ENCODE measurements at regions not wholly inside any gene's neighbourhood (a gene's known extent, or its start where the extent isn't known, plus 50 kb on each side); places are given as distances from the start of the nearest gene placed in this dataset.

GRCh38 chr4:154984616-154985015, 203.5 kb downstream of the RBM46 start:
- Histone ChIP-seq H3K27ac (ENCODE audit: low read depth, low read length, poor library complexity, severe bottlenecking) (no peak overlapping the region), H3K9me2 (ENCODE audit: low read depth, low read length) (no peaks in the 10 kb centered on the region), H3K4me1 (ENCODE audit: insufficient read depth, low read length, severe bottlenecking) (no peaks in the 10 kb centered on the region), H3K36me3 (ENCODE audit: insufficient read depth, low read length) (no peaks in the 10 kb centered on the region), H3K9ac (ENCODE audit: low read length) (no peak overlapping the region), H3F3A (ENCODE audit: insufficient read depth, low read length) (no peaks in the 10 kb centered on the region), H3K9me3 (ENCODE audit: low read length) (no peaks in the 10 kb centered on the region), H3K4me3 (ENCODE audit: low read depth, low read length, poor library complexity, severe bottlenecking) (no peak overlapping the region), H3K4me2 (ENCODE audit: low read length) (no peak overlapping the region), H2AFZ (ENCODE audit: low read length) (no peak overlapping the region), H3K79me2 (ENCODE audit: insufficient read depth, low read length) (no peaks in the 10 kb centered on the region), H3K27me3 (ENCODE audit: insufficient read depth, low read length) (no peaks in the 10 kb centered on the region), H4K20me1 (ENCODE audit: insufficient read depth, low read length) (no peaks in the 10 kb centered on the region)
- no peak for TF ChIP-seq EZH2 (IDR thresholded peaks at IDR 0.05; ENCODE audit: borderline replicate concordance, low read length)
- TF ChIP-seq CTCF (IDR thresholded peaks at IDR 0.05; ENCODE audit: low read length): no peak

GRCh38 chr4:154985673-154986072, 204.6 kb downstream of the RBM46 start:
- Histone ChIP-seq H2AFZ (ENCODE audit: low read length) (no peak overlapping the region), H3K27ac (ENCODE audit: low read depth, low read length, poor library complexity, severe bottlenecking) (no peak overlapping the region), H3K9me2 (ENCODE audit: low read depth, low read length) (no peaks in the 10 kb centered on the region), H4K20me1 (ENCODE audit: insufficient read depth, low read length) (no peaks in the 10 kb centered on the region), H3K9me3 (ENCODE audit: low read length) (no peaks in the 10 kb centered on the region), H3K9ac (ENCODE audit: low read length) (no peak overlapping the region), H3K36me3 (ENCODE audit: insufficient read depth, low read length) (no peaks in the 10 kb centered on the region), H3K4me2 (ENCODE audit: low read length) (no peak overlapping the region), H3K4me3 (ENCODE audit: low read depth, low read length, poor library complexity, severe bottlenecking) (no peak overlapping the region), H3K4me1 (ENCODE audit: insufficient read depth, low read length, severe bottlenecking) (no peaks in the 10 kb centered on the region), H3K27me3 (ENCODE audit: insufficient read depth, low read length) (no peaks in the 10 kb centered on the region), H3F3A (ENCODE audit: insufficient read depth, low read length) (no peaks in the 10 kb centered on the region), H3K79me2 (ENCODE audit: insufficient read depth, low read length) (no peaks in the 10 kb centered on the region)
- TF ChIP-seq CTCF (IDR thresholded peaks at IDR 0.05; ENCODE audit: low read length): no peak
- no peak for TF ChIP-seq EZH2 (IDR thresholded peaks at IDR 0.05; ENCODE audit: borderline replicate concordance, low read length)

GRCh38 chr4:154988511-154988910, 207.4 kb downstream of the RBM46 start:
- H3K27ac ChIP-seq (ENCODE audit: low read depth, low read length, poor library complexity, severe bottlenecking): no peak overlapping the region
- H3K9ac ChIP-seq (ENCODE audit: low read length): no peak overlapping the region
- H3K9me2 ChIP-seq (ENCODE audit: low read depth, low read length): no peaks in the 10 kb centered on the region
- H3K79me2 ChIP-seq (ENCODE audit: insufficient read depth, low read length): no peaks in the 10 kb centered on the region
- H3K4me3 ChIP-seq (ENCODE audit: low read depth, low read length, poor library complexity, severe bottlenecking): no peak overlapping the region
- no peaks in the 10 kb centered on the region for H3K27me3 ChIP-seq (ENCODE audit: insufficient read depth, low read length)
- no peak overlapping the region for H3K4me2 ChIP-seq (ENCODE audit: low read length)
- no peaks in the 10 kb centered on the region for H4K20me1 ChIP-seq (ENCODE audit: insufficient read depth, low read length)
- H2AFZ ChIP-seq (ENCODE audit: low read length): no peak overlapping the region
- H3K9me3 ChIP-seq (ENCODE audit: low read length): no peaks in the 10 kb centered on the region
- no peaks in the 10 kb centered on the region for H3K4me1 ChIP-seq (ENCODE audit: insufficient read depth, low read length, severe bottlenecking)
- no peak for TF ChIP-seq EZH2 (IDR thresholded peaks at IDR 0.05; ENCODE audit: borderline replicate concordance, low read length)
- no peak for TF ChIP-seq CTCF (IDR thresholded peaks at IDR 0.05; ENCODE audit: low read length)
- H3K36me3 ChIP-seq (ENCODE audit: insufficient read depth, low read length): no peaks in the 10 kb centered on the region
- no peaks in the 10 kb centered on the region for H3F3A ChIP-seq (ENCODE audit: insufficient read depth, low read length)
